ENCODE measurements at regions not wholly inside any gene's neighbourhood (a gene's known extent, or its start where the extent isn't known, plus 50 kb on each side); places are given as distances from the start of the nearest gene placed in this dataset.

DNA sequence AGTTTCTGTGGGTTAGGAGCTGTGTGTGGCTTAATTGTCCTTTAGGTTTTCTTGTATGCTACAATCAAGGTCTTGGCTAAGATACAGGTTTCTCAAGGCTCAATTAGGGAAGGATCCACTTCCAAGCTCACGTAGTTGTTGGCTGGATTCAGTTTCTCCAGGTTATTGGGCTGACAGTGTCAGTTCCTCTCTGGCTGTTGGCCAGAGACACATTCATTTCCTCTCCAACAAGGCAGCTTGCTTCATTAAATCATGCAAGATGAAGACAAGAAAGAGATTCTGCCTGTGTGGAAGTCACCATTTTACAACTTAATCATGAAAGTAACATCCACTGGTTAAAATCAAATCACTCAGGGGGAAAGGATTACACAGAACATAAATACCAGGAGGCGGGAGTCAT lies 275.7 kb upstream of the KIF2A start:
- Mint-ChIP-seq H3K4me1 (ENCODE audit: low read depth) (no peaks in the 10 kb centered on the region), H3K36me3 (ENCODE audit: insufficient read depth in 2 of 2) (no peaks in the 10 kb centered on the region), H3K9me3 (peaks cover 7 to 11% of the 10 kb centered on the region in 2 donors)

DNA sequence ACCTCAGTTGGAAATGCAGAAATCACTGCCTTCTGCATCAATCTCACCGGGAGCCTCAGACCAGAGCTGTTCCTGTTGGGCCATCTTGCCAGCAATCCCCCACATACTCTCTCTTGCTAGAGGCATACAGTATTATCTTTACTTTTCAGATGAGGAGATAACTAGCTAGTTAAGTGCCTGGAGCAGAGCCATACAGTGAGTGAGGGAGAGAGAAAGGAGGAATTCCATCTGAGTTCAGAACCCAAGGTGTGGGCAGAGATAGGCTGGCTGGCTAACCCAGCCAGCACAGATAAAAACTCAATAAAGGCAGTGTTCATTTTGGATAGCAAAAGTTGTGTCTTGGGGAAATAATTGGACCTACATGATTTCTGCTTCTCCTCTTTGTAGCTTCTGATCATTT lies 268.0 kb upstream of the KIF2A start:
- H3K4me1 Mint-ChIP-seq (ENCODE audit: low read depth): no peaks in the 10 kb centered on the region
- no peak for DNase-seq
- no peaks in the 10 kb centered on the region for H3K27me3 Mint-ChIP-seq (ENCODE audit: low read depth)
- H3K9me3 Mint-ChIP-seq: peaks cover 8 to 9% of the 10 kb centered on the region in 2 donors
- H3K27ac Mint-ChIP-seq: no peak overlapping the region
- no peaks in the 10 kb centered on the region for H3K36me3 Mint-ChIP-seq (ENCODE audit: insufficient read depth in 2 of 2)
- H3K4me3 Mint-ChIP-seq: no peak overlapping the region
- no peak for ATAC-seq (replicated peaks in 1 of 2)

More for the DNA sequence above, 275.7 kb upstream of the KIF2A start:
- Mint-ChIP-seq H3K27me3 (ENCODE audit: low read depth) (no peaks in the 10 kb centered on the region), H3K27ac (no peak overlapping the region), H3K4me3 (no peak overlapping the region)
- no peak for ATAC-seq (replicated peaks in 1 of 2)
- DNase-seq: no peak

DNA sequence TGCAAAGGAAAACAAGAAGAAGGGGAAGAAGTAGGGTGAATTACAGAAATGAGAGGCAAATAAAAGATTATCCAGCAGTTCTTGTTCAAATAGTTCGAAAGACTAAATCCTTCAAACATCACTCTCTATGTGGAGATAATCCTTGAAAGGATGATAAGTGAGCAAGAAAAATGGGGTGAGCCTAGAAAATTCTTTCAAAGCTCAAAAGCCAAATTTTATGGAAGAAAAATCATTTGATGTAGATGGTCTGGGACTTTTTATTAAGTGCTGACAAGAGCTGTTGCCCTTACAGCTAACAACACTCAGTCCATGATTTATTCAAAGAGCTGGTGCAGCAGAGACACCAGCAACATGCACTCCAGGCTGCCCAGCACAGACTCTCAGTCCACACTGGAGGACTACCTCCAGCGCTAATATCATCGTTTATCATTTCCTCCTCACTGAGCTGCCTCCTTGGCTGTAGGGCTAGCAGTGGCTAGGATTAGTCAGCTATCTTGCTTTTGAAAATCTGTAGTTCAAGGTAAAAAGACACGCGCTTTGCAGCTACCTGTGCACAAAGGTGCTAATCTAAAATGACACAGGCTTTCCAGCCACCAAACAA lies 264.8 kb upstream of the KIF2A start:
- peaks cover 1 to 2% of the 10 kb centered on the region in 2 donors for H3K9me3 Mint-ChIP-seq
- DNase-seq: no peak
- no peak overlapping the region for H3K4me3 Mint-ChIP-seq
- no peaks in the 10 kb centered on the region for H3K36me3 Mint-ChIP-seq (ENCODE audit: insufficient read depth in 2 of 2)
- no peak overlapping the region for H3K27ac Mint-ChIP-seq
- no peaks in the 10 kb centered on the region for H3K27me3 Mint-ChIP-seq (ENCODE audit: low read depth)
- no peaks in the 10 kb centered on the region for H3K4me1 Mint-ChIP-seq (ENCODE audit: low read depth)
- no peak for ATAC-seq (replicated peaks in 1 of 2)

DNA sequence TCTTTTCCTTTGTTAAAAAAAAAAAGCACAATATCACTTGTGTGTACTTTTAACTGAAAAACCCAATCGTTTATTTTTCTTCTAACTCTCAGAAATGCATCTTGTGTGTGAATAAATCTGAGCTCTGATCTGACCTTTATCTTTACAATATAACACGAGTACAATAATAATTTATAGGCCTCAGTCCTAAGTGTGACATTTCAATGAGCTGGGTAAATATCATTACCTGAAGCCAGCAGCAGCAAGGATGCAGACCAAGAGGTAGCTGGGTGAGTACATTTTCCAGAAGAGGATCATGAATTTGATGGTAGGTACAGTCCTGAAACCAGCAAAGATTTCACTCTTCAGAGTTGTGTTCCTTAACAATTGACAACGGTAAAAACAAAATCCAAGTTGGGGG lies 264.0 kb upstream of the KIF2A start:
- Mint-ChIP-seq H3K36me3 (ENCODE audit: insufficient read depth in 2 of 2) (no peaks in the 10 kb centered on the region), H3K4me1 (ENCODE audit: low read depth) (no peaks in the 10 kb centered on the region), H3K4me3 (no peak overlapping the region), H3K9me3 (peaks cover 0 to 2% of the 10 kb centered on the region in 2 donors), H3K27me3 (ENCODE audit: low read depth) (no peaks in the 10 kb centered on the region), H3K27ac (no peak overlapping the region)
- DNase-seq: no peak
- ATAC-seq (replicated peaks in 1 of 2): no peak

DNA sequence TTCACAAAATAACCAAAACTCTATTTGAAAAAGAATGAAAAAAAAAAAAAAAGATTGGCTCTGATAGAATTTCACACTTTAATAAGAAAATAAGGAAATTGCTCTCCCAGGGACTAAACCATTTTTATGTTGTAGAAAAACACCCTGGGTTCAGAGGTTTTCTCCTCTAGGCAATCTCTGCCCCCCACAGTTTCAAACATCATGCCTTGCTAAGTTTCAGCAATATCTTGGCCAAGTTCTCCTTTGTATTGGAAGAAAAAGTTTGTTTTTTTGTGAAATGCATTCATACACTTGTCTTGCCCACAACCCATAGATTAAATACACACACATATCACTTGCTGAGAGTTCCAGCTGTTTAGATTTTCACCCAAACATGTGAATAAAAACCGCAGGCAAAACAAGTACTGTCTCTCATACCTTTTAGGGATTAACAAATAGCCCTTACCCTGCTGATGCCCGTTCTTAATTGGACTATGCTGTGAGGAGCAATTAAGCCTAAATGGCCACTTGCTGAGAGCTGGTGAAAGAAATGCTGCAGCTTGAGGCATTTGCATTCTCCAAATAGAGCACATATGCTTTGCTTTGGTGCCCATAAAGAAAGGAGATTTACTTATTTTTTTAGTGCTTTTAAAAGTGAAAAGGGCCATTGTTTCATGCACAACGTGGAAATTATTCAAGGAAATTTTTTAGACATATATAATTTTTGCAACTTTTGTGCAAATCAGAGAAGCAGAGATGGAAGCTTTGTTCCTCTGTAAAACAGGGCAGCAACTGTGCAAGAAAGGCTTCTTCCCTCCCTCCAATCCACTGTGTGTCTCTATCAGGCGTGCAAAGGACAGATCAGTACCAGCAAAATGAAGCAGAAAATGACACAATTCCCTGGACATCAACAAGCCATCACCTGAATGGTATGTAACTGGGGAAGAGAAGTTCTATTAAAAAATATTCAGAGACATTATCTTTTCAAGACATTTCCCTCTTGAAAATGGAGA lies 262.4 kb upstream of the KIF2A start:
- no peak for DNase-seq
- H3K4me1 Mint-ChIP-seq (ENCODE audit: low read depth): no peaks in the 10 kb centered on the region
- no peaks in the 10 kb centered on the region for H3K36me3 Mint-ChIP-seq (ENCODE audit: insufficient read depth in 2 of 2)
- H3K4me3 Mint-ChIP-seq: no peak overlapping the region
- H3K27ac Mint-ChIP-seq: no peak overlapping the region
- H3K9me3 Mint-ChIP-seq: peaks cover 0 to 3% of the 10 kb centered on the region in 2 donors
- no peaks in the 10 kb centered on the region for H3K27me3 Mint-ChIP-seq (ENCODE audit: low read depth)
- ATAC-seq (replicated peaks in 1 of 2): no peak

DNA sequence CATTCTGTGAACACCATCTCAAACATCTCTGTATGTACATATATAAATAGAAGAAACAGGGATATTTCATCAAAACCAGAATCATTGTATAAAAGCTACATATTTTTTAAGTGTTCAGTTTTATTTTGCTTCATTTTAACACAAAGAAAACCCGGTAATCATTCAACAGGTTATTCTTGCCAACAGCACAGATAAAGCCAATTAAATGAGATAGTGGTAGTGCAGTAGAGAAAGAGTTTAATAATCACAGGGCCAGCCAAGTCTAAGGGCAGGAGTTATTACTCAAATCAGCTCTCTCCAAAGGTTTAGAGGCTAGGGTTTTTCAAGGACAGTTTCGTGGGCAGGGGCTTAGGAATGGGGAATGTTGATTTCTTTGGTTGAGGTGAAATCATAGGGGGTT lies 261.0 kb upstream of the KIF2A start:
- H3K4me3 Mint-ChIP-seq: no peak overlapping the region
- H3K27me3 Mint-ChIP-seq (ENCODE audit: low read depth): no peaks in the 10 kb centered on the region
- peaks cover 0 to 6% of the 10 kb centered on the region in 2 donors for H3K9me3 Mint-ChIP-seq
- H3K36me3 Mint-ChIP-seq (ENCODE audit: insufficient read depth in 2 of 2): no peaks in the 10 kb centered on the region
- no peak overlapping the region for H3K27ac Mint-ChIP-seq
- DNase-seq (no peak), ATAC-seq (replicated peaks in 1 of 2) (no peak)
- no peaks in the 10 kb centered on the region for H3K4me1 Mint-ChIP-seq (ENCODE audit: low read depth)

DNA sequence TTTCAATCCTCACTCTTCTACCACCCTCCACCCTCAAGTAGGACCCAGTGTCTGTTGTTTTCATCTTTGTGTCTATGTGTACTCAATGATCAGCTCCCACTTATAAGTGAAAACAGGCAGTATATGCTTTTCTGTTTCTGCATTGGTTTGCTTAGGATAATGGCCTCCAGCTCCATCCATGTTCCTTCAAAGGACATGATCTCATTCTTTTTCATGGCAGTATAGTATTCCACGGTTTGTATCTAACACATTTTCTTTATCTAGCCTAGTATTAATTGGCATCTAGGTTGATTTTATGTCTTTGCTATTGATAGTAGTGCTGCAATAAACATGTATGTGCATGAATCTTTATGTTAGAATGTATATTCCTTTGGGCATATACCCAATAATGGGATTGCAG lies 259.8 kb upstream of the KIF2A start:
- Mint-ChIP-seq H3K4me3 (no peak overlapping the region), H3K36me3 (ENCODE audit: insufficient read depth in 2 of 2) (no peaks in the 10 kb centered on the region), H3K4me1 (ENCODE audit: low read depth) (no peaks in the 10 kb centered on the region), H3K9me3 (peaks cover 0 to 6% of the 10 kb centered on the region in 2 donors), H3K27ac (no peak overlapping the region), H3K27me3 (ENCODE audit: low read depth) (no peaks in the 10 kb centered on the region)
- ATAC-seq (replicated peaks in 1 of 2) (no peak), DNase-seq (no peak)

DNA sequence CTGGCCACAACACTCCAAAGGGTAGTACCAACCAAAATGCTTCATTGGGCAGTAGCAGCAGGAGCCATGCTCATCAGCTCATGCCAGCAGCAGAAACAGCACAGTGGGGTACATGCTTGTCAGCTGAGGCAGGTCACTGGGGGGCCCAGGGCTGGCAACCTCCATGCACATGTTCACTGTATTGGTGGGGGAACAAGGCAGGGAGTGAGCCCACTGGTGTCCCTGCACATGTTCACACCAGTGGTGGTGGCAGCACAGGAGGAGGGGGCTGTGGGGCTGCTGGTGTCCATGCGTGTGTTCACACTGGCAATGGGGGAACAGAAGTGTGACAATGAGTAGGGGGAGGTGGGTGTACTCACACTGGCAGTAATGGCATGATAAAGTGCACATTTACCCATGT lies 254.3 kb upstream of the KIF2A start:
- Mint-ChIP-seq H3K4me1 (ENCODE audit: low read depth) (no peaks in the 10 kb centered on the region), H3K27ac (no peak overlapping the region), H3K36me3 (ENCODE audit: insufficient read depth in 2 of 2) (no peaks in the 10 kb centered on the region), H3K9me3 (peaks cover 3 to 4% of the 10 kb centered on the region in 2 donors), H3K27me3 (ENCODE audit: low read depth) (no peaks in the 10 kb centered on the region), H3K4me3 (no peak overlapping the region)
- no peak for ATAC-seq (replicated peaks in 1 of 2)
- no peak for DNase-seq

DNA sequence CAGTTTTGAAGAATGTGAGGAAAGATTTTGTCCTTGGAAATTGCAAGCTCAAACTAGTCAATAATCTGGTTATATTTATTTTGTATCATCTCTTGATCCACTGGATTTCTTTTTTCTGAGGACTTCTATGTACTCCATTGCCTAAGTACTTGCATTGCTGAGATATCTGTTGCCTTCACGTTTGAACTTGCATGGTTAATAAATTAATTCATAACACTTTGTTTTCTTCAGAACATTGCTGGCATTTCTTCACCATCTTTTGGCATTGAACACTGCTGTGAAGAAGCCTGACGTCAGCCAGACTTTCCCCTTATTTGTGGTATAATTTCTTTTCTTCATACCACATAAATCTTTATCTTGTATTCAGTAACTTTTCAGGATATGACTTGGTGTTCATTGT lies 246.0 kb upstream of the KIF2A start:
- H3K4me3 Mint-ChIP-seq: no peak overlapping the region
- no peaks in the 10 kb centered on the region for H3K4me1 Mint-ChIP-seq (ENCODE audit: low read depth)
- H3K9me3 Mint-ChIP-seq: no peaks in the 10 kb centered on the region
- no peaks in the 10 kb centered on the region for H3K36me3 Mint-ChIP-seq (ENCODE audit: insufficient read depth in 2 of 2)
- H3K27me3 Mint-ChIP-seq (ENCODE audit: low read depth): no peaks in the 10 kb centered on the region
- H3K27ac Mint-ChIP-seq: no peak overlapping the region
- DNase-seq (no peak), ATAC-seq (replicated peaks in 1 of 2) (no peak)

DNA sequence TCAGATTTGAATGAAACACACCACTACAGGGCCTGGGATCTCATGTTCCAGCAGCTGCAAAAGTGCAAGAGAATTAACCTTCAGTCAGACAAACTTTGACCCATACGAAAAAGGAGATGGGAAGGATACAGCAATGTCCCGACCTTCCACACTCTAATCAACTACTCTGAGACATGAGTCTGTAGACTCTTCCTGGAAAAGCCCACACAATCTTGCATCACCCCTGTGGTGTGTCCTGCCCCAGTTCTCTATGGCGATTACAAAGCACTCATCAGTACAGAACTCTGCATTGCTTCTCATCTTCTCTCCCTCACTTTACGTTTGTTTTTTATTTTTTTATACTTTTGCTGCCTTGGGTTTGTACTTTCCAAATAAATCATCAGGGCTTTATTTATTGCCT lies 241.0 kb upstream of the KIF2A start:
- Mint-ChIP-seq H3K4me3 (no peak overlapping the region), H3K27me3 (ENCODE audit: low read depth) (peaks cover 4% of the 10 kb centered on the region), H3K27ac (no peak overlapping the region), H3K4me1 (ENCODE audit: low read depth) (no peaks in the 10 kb centered on the region), H3K9me3 (peaks cover 0 to 3% of the 10 kb centered on the region in 2 donors), H3K36me3 (ENCODE audit: insufficient read depth in 2 of 2) (no peaks in the 10 kb centered on the region)
- ATAC-seq (replicated peaks in 1 of 2) (no peak), DNase-seq (no peak)

DNA sequence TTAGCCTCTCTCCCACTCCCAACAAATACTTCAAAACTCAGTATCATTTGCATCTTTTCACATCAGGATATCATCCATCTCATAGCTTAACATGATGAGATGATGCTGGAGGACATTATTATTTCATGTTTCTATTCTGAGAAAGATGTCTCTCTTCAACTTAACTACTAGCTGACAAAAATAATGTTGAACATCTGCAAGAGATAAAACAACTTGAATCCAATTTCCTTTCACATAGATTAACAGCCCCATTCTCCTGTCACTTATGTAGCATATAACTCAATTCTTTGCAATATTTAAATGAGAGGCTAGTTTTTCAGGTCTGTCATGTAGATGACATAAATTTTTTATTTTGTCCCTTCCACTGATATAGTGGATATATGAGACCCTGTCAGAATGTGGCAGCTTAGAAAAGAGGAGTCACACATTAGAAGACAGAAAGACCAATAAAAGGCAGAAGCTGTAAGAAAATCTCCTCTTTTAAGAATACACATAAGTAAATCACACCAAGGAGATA lies 239.2 kb upstream of the KIF2A start:
- Mint-ChIP-seq H3K4me1 (ENCODE audit: low read depth) (no peaks in the 10 kb centered on the region), H3K27me3 (ENCODE audit: low read depth) (peaks cover 4% of the 10 kb centered on the region), H3K4me3 (no peak overlapping the region), H3K9me3 (peaks cover 0 to 3% of the 10 kb centered on the region in 2 donors), H3K27ac (no peak overlapping the region), H3K36me3 (ENCODE audit: insufficient read depth in 2 of 2) (no peaks in the 10 kb centered on the region)
- no peak for DNase-seq
- no peak for ATAC-seq (replicated peaks in 1 of 2)

DNA sequence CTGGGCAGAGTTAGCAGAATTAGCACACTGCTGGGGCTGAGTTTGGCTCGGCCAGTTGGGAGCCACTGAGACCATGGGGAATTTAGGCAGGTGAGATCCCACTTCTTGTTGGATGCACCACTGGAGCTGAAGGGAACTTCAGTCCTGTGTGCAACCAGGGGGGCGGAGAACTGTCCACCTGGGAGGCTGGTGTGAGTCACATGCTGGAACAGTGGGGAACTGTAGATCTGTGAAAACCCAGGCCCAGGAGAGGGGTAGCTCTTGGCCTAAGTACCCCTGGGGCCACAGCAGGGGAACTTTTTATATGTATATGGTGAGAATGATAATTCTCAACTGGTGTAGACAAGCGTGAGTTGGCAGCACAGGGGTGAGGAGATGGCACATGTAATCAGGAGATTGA lies 237.5 kb upstream of the KIF2A start:
- ATAC-seq (replicated peaks in 1 of 2) (no peak), DNase-seq (no peak)
- peaks cover 4% of the 10 kb centered on the region for H3K27me3 Mint-ChIP-seq (ENCODE audit: low read depth)
- H3K27ac Mint-ChIP-seq: no peak overlapping the region
- no peaks in the 10 kb centered on the region for H3K36me3 Mint-ChIP-seq (ENCODE audit: insufficient read depth in 2 of 2)
- peaks cover 0 to 3% of the 10 kb centered on the region in 2 donors for H3K9me3 Mint-ChIP-seq
- no peak overlapping the region for H3K4me3 Mint-ChIP-seq
- H3K4me1 Mint-ChIP-seq (ENCODE audit: low read depth): no peaks in the 10 kb centered on the region

DNA sequence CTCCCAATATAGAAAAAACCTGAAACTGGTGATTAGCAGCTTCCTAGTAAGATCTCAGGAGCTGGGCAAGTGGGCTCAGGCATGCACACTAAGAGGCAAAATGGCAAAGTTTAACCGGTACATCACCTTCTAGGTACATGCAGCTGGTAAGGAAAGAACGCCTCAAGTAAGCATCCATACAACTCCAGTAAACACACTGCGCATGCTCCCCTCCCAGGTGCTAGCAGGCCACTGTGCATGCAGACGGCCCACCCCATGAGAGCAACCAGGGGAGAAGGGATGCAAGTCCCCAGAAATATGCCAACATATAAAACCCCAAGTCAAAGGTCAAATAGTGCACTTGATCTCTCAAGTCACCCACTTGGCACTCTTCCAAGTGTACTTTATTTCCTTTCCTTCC lies 228.6 kb upstream of the KIF2A start:
- no peak for ATAC-seq (replicated peaks in 1 of 2)

More for the DNA sequence above, 228.6 kb upstream of the KIF2A start:
- Mint-ChIP-seq H3K27ac (no peak overlapping the region), H3K4me1 (ENCODE audit: low read depth) (no peaks in the 10 kb centered on the region), H3K9me3 (no peaks in the 10 kb centered on the region), H3K36me3 (ENCODE audit: insufficient read depth in 2 of 2) (no peaks in the 10 kb centered on the region), H3K27me3 (ENCODE audit: low read depth) (peaks cover 6% of the 10 kb centered on the region), H3K4me3 (no peak overlapping the region)
- no peak for DNase-seq

Data from activated T-cell treated with anti-CD3 and anti-CD28 coated beads, Interleukin-2, amount 50 U/mL, for 72 hours (primary cell).